ENCODE measurements at regions not wholly inside any gene's neighbourhood (a gene's known extent, or its start where the extent isn't known, plus 50 kb on each side); places are given as distances from the start of the nearest gene placed in this dataset.

DNA sequence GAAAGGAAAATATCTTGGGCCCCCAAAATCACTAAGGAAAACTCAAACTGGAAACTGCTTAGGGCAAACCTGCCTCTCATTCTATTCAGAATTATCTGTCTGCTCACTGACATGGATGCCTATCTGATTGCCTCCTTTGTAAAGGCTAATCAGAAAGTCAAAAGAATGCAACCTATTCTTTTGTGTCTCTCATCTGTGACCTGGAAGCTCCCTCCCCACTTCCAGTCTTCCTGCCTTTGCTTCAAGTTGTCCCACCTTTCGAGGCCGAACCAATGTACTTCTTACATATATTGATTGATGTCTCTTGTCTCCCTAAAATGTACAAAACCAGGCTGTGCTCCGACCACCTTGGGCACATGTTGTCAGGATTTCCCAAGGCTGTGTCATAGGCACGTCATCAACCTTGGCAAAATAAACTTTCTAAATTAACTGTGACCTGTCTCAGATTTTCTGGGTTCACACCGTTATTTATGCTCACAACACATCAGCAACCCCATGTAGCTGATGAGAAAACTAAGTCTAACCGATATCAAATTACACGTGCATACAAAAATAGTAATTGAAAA lies 302.3 kb upstream of the NRIP1 start:
- TF ChIP-seq MAFG (CRISPR knock-in tag; IDR thresholded peaks at IDR 0.05) (no peak), JUND (CRISPR knock-in tag; IDR thresholded peaks at IDR 0.05) (no peak), ZNF143 (CRISPR knock-in tag; IDR thresholded peaks at IDR 0.05) (no peak), PCBP2 (optimal IDR thresholded peaks at IDR 0.05; ENCODE audit: low read depth, low read length, poor library complexity, severe bottlenecking) (no peak), MAFK (conservative IDR thresholded peaks at IDR 0.05 in 1 of 2, IDR thresholded peaks at IDR 0.05 in 1 of 2; ENCODE audit: low read length in 2 of 2) (no peak), CREB1 (IDR thresholded peaks at IDR 0.05) (no peak), CREB1 (CRISPR knock-in tag; IDR thresholded peaks at IDR 0.05) (no peak), JUN (CRISPR knock-in tag; IDR thresholded peaks at IDR 0.05) (no peak), EHMT2 (IDR thresholded peaks at IDR 0.05; ENCODE audit: borderline replicate concordance, low read depth, low read length) (no peak), ZNF7 (CRISPR knock-in tag; IDR thresholded peaks at IDR 0.05) (no peak), ZNF317 (CRISPR knock-in tag; IDR thresholded peaks at IDR 0.05) (no peak), TOPORS (CRISPR knock-in tag; IDR thresholded peaks at IDR 0.05) (no peak), ZNF589 (CRISPR knock-in tag; conservative IDR thresholded peaks at IDR 0.05) (no peak)
- TF ChIP-seq, protein P1, sequence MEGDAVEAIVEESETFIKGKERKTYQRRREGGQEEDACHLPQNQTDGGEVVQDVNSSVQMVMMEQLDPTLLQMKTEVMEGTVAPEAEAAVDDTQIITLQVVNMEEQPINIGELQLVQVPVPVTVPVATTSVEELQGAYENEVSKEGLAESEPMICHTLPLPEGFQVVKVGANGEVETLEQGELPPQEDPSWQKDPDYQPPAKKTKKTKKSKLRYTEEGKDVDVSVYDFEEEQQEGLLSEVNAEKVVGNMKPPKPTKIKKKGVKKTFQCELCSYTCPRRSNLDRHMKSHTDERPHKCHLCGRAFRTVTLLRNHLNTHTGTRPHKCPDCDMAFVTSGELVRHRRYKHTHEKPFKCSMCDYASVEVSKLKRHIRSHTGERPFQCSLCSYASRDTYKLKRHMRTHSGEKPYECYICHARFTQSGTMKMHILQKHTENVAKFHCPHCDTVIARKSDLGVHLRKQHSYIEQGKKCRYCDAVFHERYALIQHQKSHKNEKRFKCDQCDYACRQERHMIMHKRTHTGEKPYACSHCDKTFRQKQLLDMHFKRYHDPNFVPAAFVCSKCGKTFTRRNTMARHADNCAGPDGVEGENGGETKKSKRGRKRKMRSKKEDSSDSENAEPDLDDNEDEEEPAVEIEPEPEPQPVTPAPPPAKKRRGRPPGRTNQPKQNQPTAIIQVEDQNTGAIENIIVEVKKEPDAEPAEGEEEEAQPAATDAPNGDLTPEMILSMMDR (CRISPR knock-in tag; IDR thresholded peaks at IDR 0.05), result no peak
